IMR-90 (cell line): ENCODE measurements at regions not wholly inside any gene's neighbourhood (a gene's known extent, or its start where the extent isn't known, plus 50 kb on each side); places are given as distances from the start of the nearest gene placed in this dataset.
"Not testable (repeated sequence)": the region's sequence is repeated elsewhere in the genome, so short reads cannot be mapped to it uniquely, and the experiment has no call there.

Experiments
- BHLHE40 ChIP-seq: fragments of 150-350 bp; IDR thresholded peaks from 2 replicates; pipeline ENCODE4 v1.6.1; 2016; ENCODE audit warnings: mild to moderate bottlenecking, low read depth, low read length
- CEBPB ChIP-seq: IDR thresholded peaks from 2 replicates; pipeline ENCODE4 v1.6.1; 2012; ENCODE audit warnings: low read depth, low read length, improper control_type of control experiment
- CHD1 ChIP-seq: IDR thresholded peaks from 2 replicates; pipeline ENCODE4 v1.6.1; 2012; ENCODE audit warnings: low read depth, low read length, improper control_type of control experiment
- FOS ChIP-seq: fragments of 150-350 bp; IDR thresholded peaks from 2 replicates; pipeline ENCODE4 v1.6.1; 2016; ENCODE audit warnings: low read depth, low read length
- MAFK ChIP-seq: IDR thresholded peaks from 2 replicates; pipeline ENCODE4 v1.6.1; 2012; ENCODE audit warnings: low read depth, low read length, improper control_type of control experiment
- NFE2L2 ChIP-seq: fragments of 150-350 bp; IDR thresholded peaks from 2 replicates; pipeline ENCODE4 v1.6.1; 2016; ENCODE audit warnings: low read depth, mild to moderate bottlenecking, low read length
- POLR2A ChIP-seq: IDR thresholded peaks from 2 replicates; pipeline ENCODE4 v1.6.1; 2012; ENCODE audit warnings: mild to moderate bottlenecking, low read depth, low read length
- RAD21 ChIP-seq: IDR thresholded peaks from 2 replicates; pipeline ENCODE4 v1.6.1; 2012; ENCODE audit warnings: low read length, improper control_type of control experiment
- RFX5 ChIP-seq: IDR thresholded peaks from 2 replicates; pipeline ENCODE4 v1.8.0; 2012; ENCODE audit warnings: low read depth, mild to moderate bottlenecking, low read length, moderate library complexity
- SMC3 ChIP-seq: fragments of 150-350 bp; IDR thresholded peaks from 2 replicates; pipeline ENCODE4 v1.6.1; 2016; ENCODE audit warnings: low read depth, mild to moderate bottlenecking, antibody characterized with exemption, low read length, moderate library complexity
- USF2 ChIP-seq: fragments of 150-350 bp; IDR thresholded peaks from 2 replicates; pipeline ENCODE4 v1.6.1; 2017; ENCODE audit warnings: mild to moderate bottlenecking, antibody characterized with exemption, low read length, low read depth
- TF ChIP-seq, protein P1 (sequence below): conservative IDR thresholded peaks from 2 replicates; pipeline ENCODE4 v1.5.1; 2012; ENCODE audit warnings: mild to moderate bottlenecking, low read depth, low read length, improper control_type of control experiment
- TF ChIP-seq, protein P2 (sequence below): fragments of 150-350 bp; IDR thresholded peaks from 2 replicates; pipeline ENCODE4 v1.6.1; 2016; ENCODE audit warnings: low read depth, mild to moderate bottlenecking, low read length, moderate library complexity, borderline replicate concordance

DNA sequence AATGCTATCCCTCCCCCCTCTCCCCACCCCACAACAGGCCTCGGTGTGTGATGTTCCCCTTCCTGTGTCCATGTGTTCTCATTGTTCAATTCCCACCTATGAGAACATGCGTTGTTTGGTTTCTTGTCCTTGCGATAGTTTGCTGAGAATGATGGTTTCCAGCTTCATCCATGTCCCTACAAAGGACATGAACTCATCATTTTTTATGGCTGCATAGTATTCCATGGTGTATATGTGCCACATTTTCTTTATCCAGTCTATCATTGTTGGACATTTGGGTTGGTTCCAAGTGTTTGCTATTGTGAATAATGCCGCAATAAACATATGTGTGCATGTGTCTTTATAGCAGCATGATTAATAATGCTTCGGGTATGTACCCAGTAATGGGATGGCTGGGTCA is 1156.1 kb downstream of the NAALADL2 start:
- TF ChIP-seq, protein P1, sequence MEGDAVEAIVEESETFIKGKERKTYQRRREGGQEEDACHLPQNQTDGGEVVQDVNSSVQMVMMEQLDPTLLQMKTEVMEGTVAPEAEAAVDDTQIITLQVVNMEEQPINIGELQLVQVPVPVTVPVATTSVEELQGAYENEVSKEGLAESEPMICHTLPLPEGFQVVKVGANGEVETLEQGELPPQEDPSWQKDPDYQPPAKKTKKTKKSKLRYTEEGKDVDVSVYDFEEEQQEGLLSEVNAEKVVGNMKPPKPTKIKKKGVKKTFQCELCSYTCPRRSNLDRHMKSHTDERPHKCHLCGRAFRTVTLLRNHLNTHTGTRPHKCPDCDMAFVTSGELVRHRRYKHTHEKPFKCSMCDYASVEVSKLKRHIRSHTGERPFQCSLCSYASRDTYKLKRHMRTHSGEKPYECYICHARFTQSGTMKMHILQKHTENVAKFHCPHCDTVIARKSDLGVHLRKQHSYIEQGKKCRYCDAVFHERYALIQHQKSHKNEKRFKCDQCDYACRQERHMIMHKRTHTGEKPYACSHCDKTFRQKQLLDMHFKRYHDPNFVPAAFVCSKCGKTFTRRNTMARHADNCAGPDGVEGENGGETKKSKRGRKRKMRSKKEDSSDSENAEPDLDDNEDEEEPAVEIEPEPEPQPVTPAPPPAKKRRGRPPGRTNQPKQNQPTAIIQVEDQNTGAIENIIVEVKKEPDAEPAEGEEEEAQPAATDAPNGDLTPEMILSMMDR: not testable (repeated sequence)
- TF ChIP-seq POLR2A, RAD21, BHLHE40, MAFK, SMC3, RFX5, CEBPB, USF2, NFE2L2, FOS, CHD1: not testable (repeated sequence)
- TF ChIP-seq, protein P2, sequence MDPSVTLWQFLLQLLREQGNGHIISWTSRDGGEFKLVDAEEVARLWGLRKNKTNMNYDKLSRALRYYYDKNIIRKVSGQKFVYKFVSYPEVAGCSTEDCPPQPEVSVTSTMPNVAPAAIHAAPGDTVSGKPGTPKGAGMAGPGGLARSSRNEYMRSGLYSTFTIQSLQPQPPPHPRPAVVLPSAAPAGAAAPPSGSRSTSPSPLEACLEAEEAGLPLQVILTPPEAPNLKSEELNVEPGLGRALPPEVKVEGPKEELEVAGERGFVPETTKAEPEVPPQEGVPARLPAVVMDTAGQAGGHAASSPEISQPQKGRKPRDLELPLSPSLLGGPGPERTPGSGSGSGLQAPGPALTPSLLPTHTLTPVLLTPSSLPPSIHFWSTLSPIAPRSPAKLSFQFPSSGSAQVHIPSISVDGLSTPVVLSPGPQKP: not testable (repeated sequence)
